Endothelial cell of umbilical vein (primary cell): ENCODE measurements at regions not wholly inside any gene's neighbourhood (a gene's known extent, or its start where the extent isn't known, plus 50 kb on each side); places are given as distances from the start of the nearest gene placed in this dataset.

Experiments used
- BruUV-seq: library from RNA; stranded (reverse); fragments of 400-500 nt; replicated peaks from 2 replicates; lab custom pipeline; 2021; lab: Mats Ljungman, UMichigan
- CTCF ChIA-PET: fragments of 300-600, 350-600 bp; sonication (Branson Sonifier 250); formaldehyde crosslinking; loops from one replicate; lab custom pipeline; 2021; ENCODE audit warnings: antibody characterized with exemption, inconsistent platforms; lab: Charles Lee
- POLR2A ChIA-PET: fragments of 300-600, 350-600 bp; sonication (Branson Sonifier 250); formaldehyde crosslinking; loops from one replicate; lab custom pipeline; 2021; ENCODE audit warnings: antibody characterized with exemption, inconsistent platforms; lab: Charles Lee
- DNase-seq: peaks from one replicate; pipeline ENCODE4 v3.0.0-alpha.2; 2011; ENCODE audit warnings: low read depth, low spot score
- FAIRE-seq: peaks from 2 replicates; lab custom pipeline; 2011; peaks lifted over from hg19 to GRCh38; lab: Jason Lieb, UNC
- H2AFZ ChIP-seq: 2 replicates; pipeline ENCODE4 v1.6.0; 2012; ENCODE audit warnings: low read depth, low read length, control low read depth, inconsistent platforms
- H3K27ac ChIP-seq: 2 replicates; pipeline ENCODE4 v1.5.1; 2011; ENCODE audit warnings: low read depth, mild to moderate bottlenecking, control low read depth, low read length, moderate library complexity; ENCODE audit not compliant: insufficient read depth
- H3K27me3 ChIP-seq, 2 experiments: 2 replicates each; pipeline versions ENCODE4 v1.6.0 to v1.6.1; 2011; ENCODE audit warnings: low read length in 2 of 2, mixed read lengths in 1 of 2; ENCODE audit not compliant: control insufficient read depth in 2 of 2, insufficient read depth in 2 of 2
- H3K36me3 ChIP-seq, 2 experiments: 2 replicates in 1 of 2; 3 replicates in 1 of 2; pipeline ENCODE4 v1.5.1; 2011; ENCODE audit warnings: low read length in 2 of 2, mild to moderate bottlenecking in 1 of 2, moderate library complexity in 1 of 2; ENCODE audit not compliant: control insufficient read depth in 2 of 2, insufficient read depth in 2 of 2; ENCODE audit errors: extremely low read depth in 1 of 2
- H3K4me1 ChIP-seq: 3 replicates; pipeline ENCODE4 v1.5.1; 2011; ENCODE audit warnings: mild to moderate bottlenecking, low read length; ENCODE audit not compliant: control insufficient read depth, insufficient read depth; ENCODE audit errors: extremely low read depth
- H3K4me2 ChIP-seq: 2 replicates; pipeline ENCODE4 v1.6.1; 2011; ENCODE audit warnings: low read length, control low read depth, mixed read lengths; ENCODE audit not compliant: insufficient read depth
- H3K4me3 ChIP-seq, 3 experiments: fragments of 200-600 bp in 1 of 3; sonication (generic), shearing (Covaris generic) in 1 of 3; replicated peaks in 1 of 3; 2 replicates each; pipeline ENCODE4 v1.5.1; 2011 to 2016; ENCODE audit warnings: control low read depth in 3 of 3, low read length in 3 of 3, mild to moderate bottlenecking in 2 of 3, inconsistent platforms in 1 of 3, low read depth in 1 of 3, moderate library complexity in 1 of 3; ENCODE audit not compliant: insufficient read depth in 1 of 3
- H3K79me2 ChIP-seq: 2 replicates; pipeline ENCODE4 v1.6.0; 2012; ENCODE audit warnings: low read length, inconsistent platforms; ENCODE audit not compliant: control insufficient read depth, insufficient read depth
- H3K9ac ChIP-seq: replicated peaks from 2 replicates; pipeline ENCODE3; 2011; ENCODE audit warnings: low read length, control low read depth; ENCODE audit not compliant: insufficient read depth; ENCODE audit errors: extremely low read depth
- H3K9me1 ChIP-seq: replicated peaks from 3 replicates; pipeline ENCODE4 v1.6.0; 2011; ENCODE audit warnings: mild to moderate bottlenecking, low read length; ENCODE audit not compliant: control insufficient read depth, insufficient read depth; ENCODE audit errors: extremely low read depth
- H3K9me3 ChIP-seq: replicated peaks from 2 replicates; pipeline ENCODE4 v1.5.1; 2012; ENCODE audit warnings: low read length, inconsistent platforms; ENCODE audit not compliant: control insufficient read depth, insufficient read depth
- H4K20me1 ChIP-seq: replicated peaks from 2 replicates; pipeline ENCODE3; 2011; ENCODE audit warnings: mild to moderate bottlenecking, low read length; ENCODE audit not compliant: control insufficient read depth, insufficient read depth; ENCODE audit errors: extremely low read depth
- CTCF ChIP-seq, 2 donors: IDR thresholded peaks; 1 replicate in 1 of 2; 2 replicates in 1 of 2; pipeline ENCODE4 v1.5.1; 2011; ENCODE audit warnings: low read length in 2 of 2, mild to moderate bottlenecking in 2 of 2, moderate library complexity in 2 of 2, control low read depth in 1 of 2, inconsistent platforms in 1 of 2, low read depth in 1 of 2; ENCODE audit not compliant: insufficient read depth in 1 of 2; ENCODE audit errors: extremely low read depth in 1 of 2
- EZH2 ChIP-seq: IDR thresholded peaks from 2 replicates; pipeline ENCODE4 v1.6.1; 2012; ENCODE audit warnings: borderline replicate concordance, low read depth, mild to moderate bottlenecking, moderate library complexity, low read length, inconsistent platforms; ENCODE audit not compliant: severe bottlenecking
- FOS ChIP-seq: IDR thresholded peaks from 2 replicates; pipeline ENCODE4 v1.6.1; 2011; ENCODE audit warnings: mild to moderate bottlenecking, low read length, moderate library complexity, borderline replicate concordance; ENCODE audit not compliant: insufficient read depth
- GATA2 ChIP-seq: IDR thresholded peaks from 2 replicates; pipeline ENCODE4 v1.7.0; 2011; ENCODE audit warnings: low read depth, mild to moderate bottlenecking, moderate library complexity, mixed read lengths, low read length; ENCODE audit not compliant: insufficient read length, insufficient read depth
- JUN ChIP-seq: IDR thresholded peaks from 2 replicates; pipeline ENCODE4 v1.6.1; 2011; ENCODE audit warnings: borderline replicate concordance, low read depth; ENCODE audit not compliant: insufficient read length, insufficient read depth
- MYC ChIP-seq: IDR thresholded peaks from one replicate; pipeline ENCODE4 v1.6.1; 2011; ENCODE audit warnings: mild to moderate bottlenecking, low read depth, low read length
- POLR2A ChIP-seq: IDR thresholded peaks from 2 replicates; pipeline ENCODE4 v1.6.1; 2012; ENCODE audit warnings: low read depth, mild to moderate bottlenecking, control low read depth, low read length
- POLR2AphosphoS5 ChIP-seq: IDR thresholded peaks from 2 replicates; pipeline ENCODE4 v1.6.1; 2012; ENCODE audit warnings: low read depth, mild to moderate bottlenecking, control low read depth, low read length, moderate library complexity; ENCODE audit not compliant: insufficient read depth
- dilution Hi-C: fragments of 300-500 bp; cut with MboI; formaldehyde crosslinking; loops from one replicate; pipeline ENCODE4 v1.15.0; 2019; ENCODE audit warnings: low sequenced_read_pairs; ENCODE audit not compliant: extremely low pct_ligation_motif_present
- intact Hi-C: fragments of 100-400 bp; cut with micrococcal nuclease; formaldehyde crosslinking; loops from one replicate; pipeline ENCODE4 v1.10.0; 2022
- TF ChIP-seq, protein P1 (sequence below): IDR thresholded peaks from 2 replicates; pipeline ENCODE4 v1.6.1; 2011; ENCODE audit not compliant: insufficient read depth, insufficient read length

GRCh38 chr18:10244341-10244740 is 210.1 kb upstream of the APCDD1 start:
- intact Hi-C loops = no loop called here
- POLR2A ChIA-PET = no interaction called here
- H3K4me2 ChIP-seq = no peak overlapping the region

More at GRCh38 chr18:10244341-10244740, 210.1 kb upstream of the APCDD1 start:
- H3K4me3 ChIP-seq = no peak overlapping the region
- BruUV-seq = no TSS peak
- no peak overlapping the region for H2AFZ ChIP-seq
- no peak overlapping the region for H3K9ac ChIP-seq
- H3K4me1 ChIP-seq = no peaks in the 10 kb centered on the region
- H3K27me3 ChIP-seq = peaks cover 4 to 7% of the 10 kb centered on the region in 2 experiments
- CTCF ChIA-PET = interaction anchor here (0.5 kb wide), 1 partner anchor 1286 kb away, joined by 3 read pairs; no protein-coding TSS in a partner anchor
- no peaks in the 10 kb centered on the region for H3K9me1 ChIP-seq
- DNase-seq (no peak), FAIRE-seq (no peak)
- no peak for TF ChIP-seq JUN
- no peak for TF ChIP-seq CTCF (IDR thresholded peaks at IDR 0.05; ENCODE audit: extremely low read depth in 1 of 2, insufficient read depth in 1 of 2, low read depth in 1 of 2, low read length in 2 of 2)
- TF ChIP-seq POLR2AphosphoS5 = no peak
- no peak for TF ChIP-seq MYC
- TF ChIP-seq EZH2 = no peak
- no peak for TF ChIP-seq POLR2A
- TF ChIP-seq, protein P1, sequence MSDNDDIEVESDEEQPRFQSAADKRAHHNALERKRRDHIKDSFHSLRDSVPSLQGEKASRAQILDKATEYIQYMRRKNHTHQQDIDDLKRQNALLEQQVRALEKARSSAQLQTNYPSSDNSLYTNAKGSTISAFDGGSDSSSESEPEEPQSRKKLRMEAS = no peak
- TF ChIP-seq FOS = no peak
- TF ChIP-seq GATA2 = no peak
- dilution Hi-C loops = no loop called here
- H3K9me3 ChIP-seq = no peaks in the 10 kb centered on the region
- H3K36me3 ChIP-seq = no peaks in the 10 kb centered on the region
- H4K20me1 ChIP-seq = no peaks in the 10 kb centered on the region
- no peaks in the 10 kb centered on the region for H3K79me2 ChIP-seq
- no peak overlapping the region for H3K27ac ChIP-seq
